GM19238 (cell line): ENCODE measurements at regions not wholly inside any gene's neighbourhood (a gene's known extent, or its start where the extent isn't known, plus 50 kb on each side); places are given as distances from the start of the nearest gene placed in this dataset.

Source experiments
- DNase-seq: peaks from one replicate; pipeline ENCODE4 v3.0.0; 2011; ENCODE audit warnings: low spot score; ENCODE audit not compliant: insufficient read length

GRCh38 chr13:30151388-30151787 lies 156.0 kb downstream of the KATNAL1 start:
- no peak for DNase-seq

- DNase-seq, result no peak
These were observed 158.1 kb downstream of the KATNAL1 start for GRCh38 chr13:30149248-30149647.

- no peak for DNase-seq
These were observed 158.6 kb downstream of the KATNAL1 start for GRCh38 chr13:30148786-30149185.

- DNase-seq, result no peak
These were observed 159.1 kb downstream of the KATNAL1 start for GRCh38 chr13:30148171-30148754.

- DNase-seq, result no peak
These were observed 159.9 kb downstream of the KATNAL1 start for GRCh38 chr13:30147421-30147820.

- no peak for DNase-seq
These were observed 160.3 kb downstream of the KATNAL1 start for GRCh38 chr13:30147015-30147414.

DNA sequence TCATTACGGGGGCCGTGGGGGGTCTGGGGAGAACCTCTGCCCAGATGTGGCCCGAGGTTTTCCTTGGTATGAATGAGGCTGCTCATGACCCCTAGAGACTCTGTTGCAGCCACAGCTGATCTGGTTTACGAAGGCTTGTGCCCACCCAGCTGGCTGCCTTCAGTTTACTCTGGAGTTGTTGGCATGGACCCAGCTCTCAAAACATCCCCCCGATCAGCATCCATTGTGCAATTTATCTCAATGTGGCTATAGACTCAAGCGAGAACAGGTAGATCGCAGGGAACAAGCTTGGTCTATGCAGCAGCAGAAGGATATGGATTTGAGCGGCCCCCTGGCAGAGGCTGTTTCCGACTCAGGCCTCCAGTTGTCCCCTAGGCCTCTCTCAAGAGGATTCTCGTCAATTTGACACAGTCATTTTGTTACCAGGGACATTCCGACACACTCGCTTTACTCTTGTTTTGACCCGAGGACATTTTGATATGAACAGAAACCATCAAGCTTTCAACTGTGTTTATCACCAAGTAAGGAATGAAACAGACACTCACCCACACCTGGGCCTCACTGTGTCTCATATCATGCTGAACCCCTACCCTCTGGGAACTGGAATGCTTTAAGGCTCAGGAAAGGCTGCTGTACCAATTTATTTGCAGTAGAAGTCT lies 161.5 kb downstream of the KATNAL1 start:
- DNase-seq, result no peak

GRCh38 chr13:30143666-30144400 lies 163.5 kb downstream of the KATNAL1 start:
- DNase-seq, result no peak

DNA sequence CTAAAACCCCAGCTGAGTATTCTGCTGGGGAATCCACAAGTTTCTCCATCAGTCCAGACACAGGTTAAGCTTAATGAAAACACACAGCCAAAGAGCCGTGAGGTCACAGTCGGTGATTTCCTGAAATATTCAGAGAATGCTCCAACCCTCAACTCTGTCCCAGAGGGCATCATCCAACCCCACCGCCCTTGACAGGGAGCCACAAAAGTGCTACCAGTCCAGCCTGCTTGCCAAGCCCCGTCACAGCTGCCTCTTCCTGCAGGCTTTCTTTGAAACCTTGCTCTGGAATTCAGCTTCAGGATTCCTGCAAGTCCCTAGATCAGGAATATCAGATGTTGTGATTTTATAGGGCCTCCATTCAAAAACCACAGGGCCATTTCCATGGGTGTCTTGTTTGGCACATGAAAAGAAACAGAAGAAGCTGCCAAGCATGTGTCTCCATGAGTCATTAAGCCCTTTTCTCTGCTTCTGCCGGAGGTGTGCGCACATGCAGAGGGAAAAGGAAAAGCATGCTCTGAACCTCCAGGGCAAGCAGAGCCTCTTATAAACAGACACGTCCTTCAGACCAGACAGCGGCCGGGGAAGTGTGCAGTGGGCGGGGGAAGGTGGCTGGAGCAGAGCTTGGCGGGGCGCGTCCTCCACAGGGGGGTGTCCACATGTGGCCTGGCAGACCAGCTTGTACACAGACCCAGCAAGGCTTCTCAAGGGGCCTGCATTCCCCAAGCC lies 164.7 kb downstream of the KATNAL1 start:
- no peak for DNase-seq

DNA sequence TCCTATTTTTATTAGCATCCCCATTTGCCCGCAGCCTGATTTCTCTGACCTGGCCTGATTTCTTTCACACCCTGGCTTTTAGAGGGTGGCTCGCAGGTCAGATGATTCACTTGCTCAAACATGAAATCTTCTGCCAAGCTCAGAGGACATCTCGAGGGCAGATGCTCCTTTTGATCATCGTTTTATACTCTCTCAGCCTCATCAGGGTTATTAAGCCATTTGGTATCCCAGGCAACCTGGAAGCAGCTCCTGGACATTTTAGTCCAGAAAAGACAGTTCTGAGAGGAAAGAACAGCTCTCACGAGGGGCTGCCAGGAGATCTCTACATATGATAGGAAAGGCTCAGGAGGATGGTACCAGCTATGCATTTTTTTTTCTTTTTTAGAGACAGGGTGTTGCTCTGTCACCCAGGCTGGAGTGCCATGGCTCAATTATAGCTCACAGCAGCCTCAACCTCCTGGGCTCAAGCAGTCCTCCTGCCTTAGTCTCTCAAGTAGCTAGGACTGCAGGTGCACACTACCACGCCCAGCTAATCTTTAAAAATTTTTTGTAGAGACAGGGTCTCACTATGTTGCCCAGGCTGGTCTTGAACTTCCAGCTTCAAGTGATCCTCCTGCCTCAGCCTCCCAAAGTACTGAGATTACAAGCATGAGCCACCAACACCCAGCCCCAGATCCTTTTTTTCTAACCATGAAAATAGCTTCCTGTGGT lies 165.4 kb downstream of the KATNAL1 start:
- DNase-seq, result no peak

DNA sequence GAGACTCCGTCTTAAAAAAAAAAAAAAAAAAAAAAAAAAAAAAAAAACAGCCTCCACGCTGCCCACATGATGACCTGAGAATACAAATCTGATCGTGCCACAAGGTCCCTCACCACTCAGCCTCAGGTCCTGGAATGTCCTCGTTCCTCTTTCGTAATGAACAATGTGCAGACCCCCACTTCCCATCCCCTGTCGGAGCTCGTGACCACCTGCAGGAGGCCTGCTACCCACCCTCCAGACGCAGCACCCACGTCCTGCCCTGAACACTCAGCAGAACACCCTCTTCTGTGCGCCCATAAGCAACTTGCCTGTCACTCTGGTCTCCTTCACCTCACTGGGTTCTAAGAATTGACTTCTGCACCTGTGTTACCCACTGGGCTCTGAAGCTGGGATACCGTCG lies 166.4 kb downstream of the KATNAL1 start:
- no peak for DNase-seq

GRCh38 chr13:30138511-30138910 lies 168.8 kb downstream of the KATNAL1 start:
- DNase-seq, result no peak

DNA sequence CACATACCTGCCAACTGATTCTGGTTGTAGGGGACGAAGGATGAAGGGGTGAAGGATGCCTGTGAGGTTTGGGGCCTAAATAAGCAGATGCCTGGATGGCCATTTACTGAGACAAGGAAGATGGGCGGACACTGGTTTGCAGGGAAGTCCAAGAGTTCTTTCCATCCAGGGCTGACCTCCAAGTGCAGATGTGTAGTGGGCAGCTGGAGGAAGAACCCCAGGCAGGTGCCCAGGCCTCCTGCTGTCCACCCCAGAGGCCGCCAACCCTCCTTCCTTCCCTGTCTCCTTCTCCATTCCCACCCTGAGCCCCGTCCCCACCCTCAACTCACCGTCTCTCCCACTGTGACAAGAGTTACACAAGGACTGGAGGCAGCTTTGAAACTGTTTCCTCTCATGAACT lies 171.5 kb downstream of the KATNAL1 start:
- no peak for DNase-seq

DNA sequence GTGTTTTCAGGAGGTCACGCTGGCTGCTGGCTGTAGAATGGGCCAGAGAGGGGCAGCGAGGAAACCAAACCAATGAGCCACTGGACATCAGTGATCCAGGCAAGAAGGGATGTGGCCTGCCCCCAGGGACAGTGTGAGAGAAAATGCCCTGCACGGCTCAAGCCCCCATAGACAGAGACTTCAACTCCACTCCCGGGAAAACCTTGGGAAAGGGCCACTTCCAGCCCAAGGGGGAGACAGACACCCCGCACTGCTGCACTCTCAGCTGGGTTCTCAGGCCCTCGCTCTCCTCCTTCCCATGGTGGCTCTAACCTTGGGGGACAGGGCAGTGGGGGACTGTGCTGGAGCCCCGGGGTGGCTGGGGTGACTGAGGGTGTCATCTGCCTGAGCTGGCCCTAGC lies 172.0 kb downstream of the KATNAL1 start:
- no peak for DNase-seq

GRCh38 chr13:30134578-30134977 lies 172.8 kb downstream of the KATNAL1 start:
- DNase-seq, result no peak

DNA sequence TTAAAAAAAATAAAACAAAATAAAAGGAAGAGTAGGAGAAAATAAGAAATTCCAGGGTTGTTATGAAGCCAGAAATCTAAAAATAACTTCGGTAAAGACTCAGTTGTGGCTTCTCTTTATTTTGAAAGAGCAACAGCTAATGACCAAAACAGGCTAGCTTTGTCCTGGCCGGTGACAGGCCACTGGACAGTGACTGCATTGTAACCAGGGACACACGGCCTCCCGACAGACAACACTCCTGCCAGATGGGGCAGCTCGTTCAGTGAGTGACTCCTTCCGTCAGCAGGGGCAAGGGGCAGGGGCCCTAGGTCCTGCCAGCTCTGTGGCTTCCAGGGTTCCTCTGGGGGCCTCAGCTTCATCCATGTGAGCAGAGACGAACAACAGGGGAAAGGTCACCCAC lies 173.4 kb downstream of the KATNAL1 start:
- no peak for DNase-seq

- no peak for DNase-seq
These were observed 173.8 kb downstream of the KATNAL1 start for GRCh38 chr13:30133554-30133912.

- peak; percentile 86 for DNase-seq
These were observed 174.5 kb downstream of the KATNAL1 start for GRCh38 chr13:30132623-30133553.

DNA sequence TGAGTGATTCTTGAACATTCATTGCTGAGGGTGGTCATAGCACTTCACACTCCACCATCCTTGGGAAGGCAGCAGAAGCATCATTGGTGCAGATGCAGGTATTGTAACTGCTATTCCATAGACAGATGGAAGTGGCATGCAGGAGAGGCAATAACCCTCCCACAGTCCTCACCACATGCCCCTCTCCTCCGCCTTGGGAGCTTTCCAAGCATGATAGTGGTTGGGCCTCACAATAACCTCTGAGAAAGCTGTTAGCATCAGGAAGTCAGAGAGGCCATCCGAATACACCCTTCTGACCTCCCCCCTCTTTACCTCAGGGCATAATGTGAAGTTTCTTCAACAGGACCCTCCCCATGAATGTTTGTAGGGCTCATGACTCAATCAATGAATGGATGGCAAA lies 177.9 kb downstream of the KATNAL1 start:
- no peak for DNase-seq

- no peak for DNase-seq
These were observed 178.8 kb downstream of the KATNAL1 start for GRCh38 chr13:30128591-30128990.
